Trophoblast cell (in vitro differentiated cells and primary cell): ENCODE measurements at regions not wholly inside any gene's neighbourhood (a gene's known extent, or its start where the extent isn't known, plus 50 kb on each side); places are given as distances from the start of the nearest gene placed in this dataset.

Source experiments
- DNase-seq, 2 donors: peaks; one replicate each; pipeline ENCODE4 v3.0.0-alpha.2; 2016
- H2AFZ ChIP-seq: 2 replicates; pipeline ENCODE4 v1.6.1; 2013; ENCODE audit warnings: low read length, moderate library complexity, mild to moderate bottlenecking; ENCODE audit not compliant: insufficient read depth, poor library complexity
- H2AK5ac ChIP-seq: 2 replicates; pipeline ENCODE4 v1.6.1; 2013; ENCODE audit warnings: mild to moderate bottlenecking, low read length
- H2BK120ac ChIP-seq: 2 replicates; pipeline ENCODE4 v1.6.1; 2013; ENCODE audit warnings: low read length, mild to moderate bottlenecking, moderate library complexity; ENCODE audit not compliant: insufficient read depth, poor library complexity
- H2BK12ac ChIP-seq: 2 replicates; pipeline ENCODE4 v1.6.1; 2013; ENCODE audit warnings: mild to moderate bottlenecking, low read length, moderate library complexity
- H2BK5ac ChIP-seq: 2 replicates; pipeline ENCODE4 v1.6.1; 2013; ENCODE audit warnings: low read length, low read depth, moderate library complexity, mild to moderate bottlenecking; ENCODE audit not compliant: poor library complexity
- H3K14ac ChIP-seq: 2 replicates; pipeline ENCODE4 v1.6.1; 2013; ENCODE audit warnings: mild to moderate bottlenecking, low read length
- H3K18ac ChIP-seq: 2 replicates; pipeline ENCODE4 v1.6.1; 2013; ENCODE audit warnings: mild to moderate bottlenecking, low read length
- H3K23ac ChIP-seq: 2 replicates; pipeline ENCODE4 v1.6.1; 2013; ENCODE audit warnings: low read length
- H3K27ac ChIP-seq: 2 replicates; pipeline ENCODE4 v1.5.1; 2013; ENCODE audit warnings: low read depth, mild to moderate bottlenecking, inconsistent platforms, low read length, moderate library complexity
- H3K27me3 ChIP-seq: 2 replicates; pipeline ENCODE4 v1.6.1; 2013; ENCODE audit warnings: inconsistent platforms, mild to moderate bottlenecking, low read length, moderate library complexity; ENCODE audit not compliant: insufficient read depth
- H3K36me3 ChIP-seq, 2 experiments: 1 replicate in 1 of 2; 2 replicates in 1 of 2; pipeline ENCODE4 v1.6.1; 2013; ENCODE audit warnings: low read length in 2 of 2, mild to moderate bottlenecking in 2 of 2, moderate library complexity in 1 of 2; ENCODE audit not compliant: insufficient read depth in 2 of 2, control insufficient read depth in 1 of 2
- H3K4ac ChIP-seq: 2 replicates; pipeline ENCODE4 v1.6.1; 2013; ENCODE audit warnings: low read depth, mild to moderate bottlenecking, low read length, moderate library complexity
- H3K4me1 ChIP-seq, 2 experiments: 1 replicate in 1 of 2; 2 replicates in 1 of 2; pipeline ENCODE4 v1.6.1; 2013; ENCODE audit warnings: low read length in 2 of 2, mild to moderate bottlenecking in 2 of 2, moderate library complexity in 1 of 2; ENCODE audit not compliant: insufficient read depth in 2 of 2, control insufficient read depth in 1 of 2
- H3K4me2 ChIP-seq: 2 replicates; pipeline ENCODE4 v1.6.1; 2013; ENCODE audit warnings: inconsistent platforms, mild to moderate bottlenecking, low read length, moderate library complexity
- H3K4me3 ChIP-seq: 2 replicates; pipeline ENCODE4 v1.5.1; 2013; ENCODE audit warnings: mild to moderate bottlenecking, low read depth, low read length, inconsistent platforms
- H3K79me1 ChIP-seq: one replicate; pipeline ENCODE4 v1.6.1; 2013; ENCODE audit warnings: low read length
- H3K79me2 ChIP-seq: 2 replicates; pipeline ENCODE4 v1.6.1; 2013; ENCODE audit warnings: low read length, mild to moderate bottlenecking; ENCODE audit not compliant: control insufficient read depth, insufficient read depth, poor library complexity
- H3K9ac ChIP-seq: 2 replicates; pipeline ENCODE4 v1.6.1; 2013; ENCODE audit warnings: mild to moderate bottlenecking, low read length
- H3K9me3 ChIP-seq: 2 replicates; pipeline ENCODE4 v1.6.1; 2013; ENCODE audit warnings: low read depth, mild to moderate bottlenecking, control low read depth, inconsistent platforms, low read length; ENCODE audit not compliant: insufficient read depth
- H4K12ac ChIP-seq: 2 replicates; pipeline ENCODE4 v1.6.1; 2013; ENCODE audit warnings: low read depth, mild to moderate bottlenecking, low read length, moderate library complexity
- H4K8ac ChIP-seq: 2 replicates; pipeline ENCODE4 v1.6.1; 2013; ENCODE audit warnings: low read depth, mild to moderate bottlenecking, low read length, moderate library complexity
- H4K91ac ChIP-seq: one replicate; pipeline ENCODE4 v1.6.1; 2013; ENCODE audit warnings: low read depth, mild to moderate bottlenecking, low read length, moderate library complexity
- WGBS: extraction: QIAGEN DNeasy Blood & Tissue Kit; methylation state at CpG from one replicate; pipeline ENCODE4 v1.1.7; 2013; ENCODE audit warnings: missing lambda C conversion rate; ENCODE audit not compliant: insufficient read length, insufficient coverage; ENCODE audit errors: extremely low coverage; 5-methylcytosine and 5-hydroxymethylcytosine counted together

- DNase-seq, result no peak
- H3K18ac ChIP-seq, result no peak overlapping the region
- H4K12ac ChIP-seq, result no peak overlapping the region
- H3K79me2 ChIP-seq, result no peaks in the 10 kb centered on the region
- H3K27ac ChIP-seq, result no peak overlapping the region
- H2BK5ac ChIP-seq, result no peak overlapping the region
- H3K4me2 ChIP-seq, result no peak overlapping the region
- H3K79me1 ChIP-seq, result no peaks in the 10 kb centered on the region
- no peak overlapping the region for H2BK12ac ChIP-seq
- H3K4me1 ChIP-seq, result no peaks in the 10 kb centered on the region
- H3K4me3 ChIP-seq, result no peak overlapping the region
- no peaks in the 10 kb centered on the region for H3K36me3 ChIP-seq
- H3K14ac ChIP-seq, result no peak overlapping the region
- H4K8ac ChIP-seq, result no peak overlapping the region
- no peaks in the 10 kb centered on the region for H3K9me3 ChIP-seq
- H2AK5ac ChIP-seq, result no peak overlapping the region
- H3K4ac ChIP-seq, result no peak overlapping the region
- H3K9ac ChIP-seq, result no peak overlapping the region
- WGBS, result no CpG with 5 or more reads among the region's 1 CpG
- H2AFZ ChIP-seq, result no peak overlapping the region
- no peak overlapping the region for H3K23ac ChIP-seq
- no peaks in the 10 kb centered on the region for H3K27me3 ChIP-seq
- no peak overlapping the region for H2BK120ac ChIP-seq
- H4K91ac ChIP-seq, result no peak overlapping the region
These were observed 154.3 kb upstream of the CASK start for GRCh38 chrX:42077675-42078074.

GRCh38 chrX:42075032-42075431, 151.7 kb upstream of the CASK start:
- Histone ChIP-seq H3K79me2 (no peaks in the 10 kb centered on the region), H2BK120ac (no peak overlapping the region), H3K27ac (no peak overlapping the region), H2BK12ac (no peak overlapping the region), H3K4me1 (no peaks in the 10 kb centered on the region), H4K91ac (no peak overlapping the region), H2AFZ (no peak overlapping the region), H2BK5ac (no peak overlapping the region), H3K4ac (no peak overlapping the region), H3K23ac (no peak overlapping the region), H3K27me3 (no peaks in the 10 kb centered on the region), H3K14ac (no peak overlapping the region), H3K18ac (no peak overlapping the region), H3K9me3 (no peaks in the 10 kb centered on the region), H3K36me3 (no peaks in the 10 kb centered on the region), H2AK5ac (no peak overlapping the region), H3K4me3 (no peak overlapping the region), H3K79me1 (no peaks in the 10 kb centered on the region), H3K4me2 (no peak overlapping the region), H4K12ac (no peak overlapping the region), H3K9ac (no peak overlapping the region), H4K8ac (no peak overlapping the region)
- DNase-seq, result no peak
- WGBS, result no CpG with 5 or more reads among the region's 8 CpGs

- no peak overlapping the region for H2AFZ ChIP-seq
These were observed 150.1 kb upstream of the CASK start for GRCh38 chrX:42073448-42073847.

GRCh38 chrX:42070866-42071265, 147.5 kb upstream of the CASK start:
- no peak overlapping the region for H4K12ac ChIP-seq
- H3K9ac ChIP-seq, result no peak overlapping the region
- DNase-seq, result no peak

More at GRCh38 chrX:42073448-42073847, 150.1 kb upstream of the CASK start:
- Histone ChIP-seq H3K4me1 (no peaks in the 10 kb centered on the region), H3K18ac (no peak overlapping the region), H3K27me3 (no peaks in the 10 kb centered on the region), H3K79me2 (no peaks in the 10 kb centered on the region), H2AK5ac (no peak overlapping the region), H2BK5ac (no peak overlapping the region), H3K4me2 (no peak overlapping the region), H2BK12ac (no peak overlapping the region), H3K79me1 (no peaks in the 10 kb centered on the region), H3K23ac (no peak overlapping the region), H3K9ac (no peak overlapping the region), H2BK120ac (no peak overlapping the region), H3K14ac (no peak overlapping the region), H3K27ac (no peak overlapping the region), H3K9me3 (no peaks in the 10 kb centered on the region), H3K4me3 (no peak overlapping the region), H3K36me3 (no peaks in the 10 kb centered on the region), H4K91ac (no peak overlapping the region), H4K8ac (no peak overlapping the region), H3K4ac (no peak overlapping the region), H4K12ac (no peak overlapping the region)
- WGBS, result no CpG with 5 or more reads among the region's 3 CpGs
- DNase-seq, result no peak

More at GRCh38 chrX:42070866-42071265, 147.5 kb upstream of the CASK start:
- H2AK5ac ChIP-seq, result no peak overlapping the region
- no peak overlapping the region for H2AFZ ChIP-seq
- no peak overlapping the region for H3K4me2 ChIP-seq
- no peak overlapping the region for H2BK5ac ChIP-seq
- no peak overlapping the region for H3K18ac ChIP-seq
- H4K8ac ChIP-seq, result no peak overlapping the region
- H3K79me2 ChIP-seq, result no peaks in the 10 kb centered on the region
- no peaks in the 10 kb centered on the region for H3K4me1 ChIP-seq
- no peak overlapping the region for H2BK120ac ChIP-seq
- H3K14ac ChIP-seq, result no peak overlapping the region
- no peak overlapping the region for H3K27ac ChIP-seq
- no peaks in the 10 kb centered on the region for H3K36me3 ChIP-seq
- no peaks in the 10 kb centered on the region for H3K9me3 ChIP-seq
- no peak overlapping the region for H3K23ac ChIP-seq
- H3K4me3 ChIP-seq, result no peak overlapping the region
- H3K4ac ChIP-seq, result no peak overlapping the region
- H3K27me3 ChIP-seq, result no peaks in the 10 kb centered on the region
- H3K79me1 ChIP-seq, result no peaks in the 10 kb centered on the region
- no peak overlapping the region for H2BK12ac ChIP-seq
- no peak overlapping the region for H4K91ac ChIP-seq
